B cell (primary cell): ENCODE measurements at regions not wholly inside any gene's neighbourhood (a gene's known extent, or its start where the extent isn't known, plus 50 kb on each side); places are given as distances from the start of the nearest gene placed in this dataset.

ENCODE experiments used
- EZH2 ChIP-seq: IDR thresholded peaks from 2 replicates; pipeline ENCODE4 v1.6.1; 2012; ENCODE audit warnings: borderline replicate concordance, low read depth, mild to moderate bottlenecking, moderate library complexity, low read length; ENCODE audit not compliant: insufficient read depth, poor library complexity, severe bottlenecking
- TF ChIP-seq, protein P1 (sequence below): fragments of 200-600 bp; IDR thresholded peaks from one replicate; pipeline ENCODE4 v1.8.0; 2022; ENCODE audit warnings: antibody characterized with exemption, mild to moderate bottlenecking

GRCh38 chr16:85228970-85229430, 116.7 kb upstream of the CIBAR2 start:
- TF ChIP-seq, protein P1, sequence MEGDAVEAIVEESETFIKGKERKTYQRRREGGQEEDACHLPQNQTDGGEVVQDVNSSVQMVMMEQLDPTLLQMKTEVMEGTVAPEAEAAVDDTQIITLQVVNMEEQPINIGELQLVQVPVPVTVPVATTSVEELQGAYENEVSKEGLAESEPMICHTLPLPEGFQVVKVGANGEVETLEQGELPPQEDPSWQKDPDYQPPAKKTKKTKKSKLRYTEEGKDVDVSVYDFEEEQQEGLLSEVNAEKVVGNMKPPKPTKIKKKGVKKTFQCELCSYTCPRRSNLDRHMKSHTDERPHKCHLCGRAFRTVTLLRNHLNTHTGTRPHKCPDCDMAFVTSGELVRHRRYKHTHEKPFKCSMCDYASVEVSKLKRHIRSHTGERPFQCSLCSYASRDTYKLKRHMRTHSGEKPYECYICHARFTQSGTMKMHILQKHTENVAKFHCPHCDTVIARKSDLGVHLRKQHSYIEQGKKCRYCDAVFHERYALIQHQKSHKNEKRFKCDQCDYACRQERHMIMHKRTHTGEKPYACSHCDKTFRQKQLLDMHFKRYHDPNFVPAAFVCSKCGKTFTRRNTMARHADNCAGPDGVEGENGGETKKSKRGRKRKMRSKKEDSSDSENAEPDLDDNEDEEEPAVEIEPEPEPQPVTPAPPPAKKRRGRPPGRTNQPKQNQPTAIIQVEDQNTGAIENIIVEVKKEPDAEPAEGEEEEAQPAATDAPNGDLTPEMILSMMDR, result no peak
- TF ChIP-seq EZH2, result no peak
